ENCODE measurements at regions not wholly inside any gene's neighbourhood (a gene's known extent, or its start where the extent isn't known, plus 50 kb on each side); places are given as distances from the start of the nearest gene placed in this dataset.

GRCh38 chr11:134764367-134764766 lies 352.3 kb upstream of the B3GAT1 start:
- H2AK5ac ChIP-seq (ENCODE audit: low read depth, low read length) = no peak overlapping the region
- H2BK120ac ChIP-seq (replicated peaks; ENCODE audit: low read depth, low read length) = no peak overlapping the region
- no peak overlapping the region for H2BK20ac ChIP-seq (ENCODE audit: low read length)
- no peak overlapping the region for H3K4ac ChIP-seq (replicated peaks; ENCODE audit: insufficient read length, low read depth, low read length)
- no peak overlapping the region for H2BK5ac ChIP-seq (ENCODE audit: low read depth, low read length)
- no peaks in the 10 kb centered on the region for H3K79me2 ChIP-seq (ENCODE audit: control insufficient read depth in 1 of 2, insufficient read depth in 2 of 2, low read length in 2 of 2)
- WGBS, 2 experiments (ENCODE audit: extremely low coverage in 1 of 2, insufficient coverage in 1 of 2, insufficient read length in 1 of 2, insufficient replicate concordance in 2 of 2, low coverage in 1 of 2, low lambda C conversion rate in 2 of 2, missing lambda C conversion rate in 1 of 2) = 78% methylated on average over 7 of the region's 8 CpGs; no CpG with 5 or more reads in 1 of the 2 experiments
- H2AFZ ChIP-seq (ENCODE audit: low read length) = no peak overlapping the region
- no peak overlapping the region for H3K27ac ChIP-seq (ENCODE audit: low read depth, low read length)
- H3K9ac ChIP-seq (replicated peaks in 1 of 4; ENCODE audit: extremely low read depth in 1 of 4, low read depth in 3 of 4, low read length in 3 of 4) = no peak overlapping the region
- ChIA-PET POLR2A (ENCODE audit: partially characterized antibody) (no interaction called here), CTCF (ENCODE audit: partially characterized antibody) (interaction anchor here (1.0 kb wide), 1 partner anchor 175 kb away, joined by 4 read pairs; no protein-coding TSS in a partner anchor)
- DNase-seq (ENCODE audit: low read depth in 1 of 2, low spot score in 2 of 2) (no peak), FAIRE-seq (no peak)
- H3K27me3 ChIP-seq (replicated peaks in 1 of 4; ENCODE audit: control insufficient read depth in 3 of 4, extremely low read depth in 1 of 4, insufficient read depth in 3 of 4, low read length in 3 of 4) = no peaks in the 10 kb centered on the region; a peak in 1 of 7 replicates
- no peaks in the 10 kb centered on the region for H4K20me1 ChIP-seq (replicated peaks in 1 of 2; ENCODE audit: control insufficient read depth in 1 of 2, insufficient read depth in 2 of 2, low read length in 2 of 2)
- H3K56ac ChIP-seq (replicated peaks; ENCODE audit: insufficient read length, low read depth, low read length) = no peak overlapping the region
- no peaks in the 10 kb centered on the region for H3K79me1 ChIP-seq (ENCODE audit: low read depth, low read length)
- no peaks in the 10 kb centered on the region for H3K9me3 ChIP-seq (ENCODE audit: insufficient read depth in 2 of 2, low read depth in 1 of 2, low read length in 1 of 2)
- H3K23ac ChIP-seq (ENCODE audit: insufficient read length) = no peak overlapping the region
- no peak overlapping the region for H2BK15ac ChIP-seq (ENCODE audit: low read length)
- TF ChIP-seq BCL11A (IDR thresholded peaks at IDR 0.05; ENCODE audit: low read depth in 2 of 2, low read length in 2 of 2) (no peak), HDAC6 (IDR thresholded peaks at IDR 0.05; ENCODE audit: low read depth, low read length) (no peak), CTBP2 (IDR thresholded peaks at IDR 0.05; ENCODE audit: borderline replicate concordance, insufficient read depth, insufficient read length, low read length) (no peak), SRF (IDR thresholded peaks at IDR 0.05; ENCODE audit: low read depth, low read length) (no peak), BACH1 (IDR thresholded peaks at IDR 0.05; ENCODE audit: low read length) (no peak), EZH2 (IDR thresholded peaks at IDR 0.05; ENCODE audit: low read depth, low read length, severe bottlenecking) (no peak), TEAD4 (IDR thresholded peaks at IDR 0.05; ENCODE audit: low read depth, low read length) (no peak), YY1 (IDR thresholded peaks at IDR 0.05; ENCODE audit: low read depth, low read length) (no peak), EP300 (IDR thresholded peaks at IDR 0.05; ENCODE audit: borderline replicate concordance in 1 of 2, low read depth in 2 of 2, low read length in 2 of 2) (no peak)
- peaks cover 0 to 2% (median 0%) of the 10 kb centered on the region in 4 experiments; a peak in 1 of 7 replicates for H3K4me1 ChIP-seq (replicated peaks in 1 of 4; ENCODE audit: control insufficient read depth in 3 of 4, insufficient read depth in 4 of 4, low read length in 3 of 4)
- H3K14ac ChIP-seq (ENCODE audit: insufficient read length) = no peak overlapping the region
- H3K4me3 ChIP-seq (ENCODE audit: extremely low read depth in 1 of 4, insufficient read depth in 2 of 4, low read depth in 3 of 4, low read length in 4 of 4) = no peak overlapping the region
- H3K23me2 ChIP-seq (ENCODE audit: low read depth, low read length) = no peaks in the 10 kb centered on the region
- no peak overlapping the region for H3K18ac ChIP-seq (ENCODE audit: extremely low read depth, low read length)
- H4K91ac ChIP-seq (replicated peaks; ENCODE audit: insufficient read length, low read length) = no peak overlapping the region
- no peak overlapping the region for H4K8ac ChIP-seq (ENCODE audit: extremely low read depth, insufficient read depth, low read length)
- no peak overlapping the region for H2BK12ac ChIP-seq (ENCODE audit: low read depth, low read length)
- no peak overlapping the region for H4K5ac ChIP-seq (ENCODE audit: insufficient read length, low read depth, low read length)
- H3K4me2 ChIP-seq (ENCODE audit: insufficient read depth in 1 of 2, low read depth in 2 of 2, low read length in 2 of 2) = no peak overlapping the region
- no peaks in the 10 kb centered on the region for H3K36me3 ChIP-seq (ENCODE audit: control insufficient read depth in 2 of 4, insufficient read depth in 4 of 4, low read length in 3 of 4)
